ENCODE measurements at regions not wholly inside any gene's neighbourhood (a gene's known extent, or its start where the extent isn't known, plus 50 kb on each side); places are given as distances from the start of the nearest gene placed in this dataset.

DNA sequence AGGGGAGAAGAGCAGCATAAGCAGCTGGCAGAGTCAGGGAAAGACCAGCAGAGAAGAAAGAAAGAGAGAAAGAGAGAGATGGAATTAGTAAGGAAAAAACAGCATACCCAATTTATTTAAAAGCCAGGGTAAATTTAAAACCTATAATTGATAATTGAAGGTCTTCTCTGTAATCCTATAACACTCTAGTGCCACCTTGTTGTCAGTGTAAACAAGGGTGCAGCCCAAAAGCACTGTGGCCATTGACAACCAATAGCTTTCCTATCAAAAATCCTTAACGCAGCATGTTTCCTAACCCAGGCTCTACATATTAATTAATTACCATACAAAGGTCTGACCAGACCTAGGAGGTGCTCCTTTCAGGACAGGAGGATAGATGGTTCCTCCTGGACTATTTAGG lies 447.2 kb upstream of the HSFY2 start:
- TF ChIP-seq, protein P1, sequence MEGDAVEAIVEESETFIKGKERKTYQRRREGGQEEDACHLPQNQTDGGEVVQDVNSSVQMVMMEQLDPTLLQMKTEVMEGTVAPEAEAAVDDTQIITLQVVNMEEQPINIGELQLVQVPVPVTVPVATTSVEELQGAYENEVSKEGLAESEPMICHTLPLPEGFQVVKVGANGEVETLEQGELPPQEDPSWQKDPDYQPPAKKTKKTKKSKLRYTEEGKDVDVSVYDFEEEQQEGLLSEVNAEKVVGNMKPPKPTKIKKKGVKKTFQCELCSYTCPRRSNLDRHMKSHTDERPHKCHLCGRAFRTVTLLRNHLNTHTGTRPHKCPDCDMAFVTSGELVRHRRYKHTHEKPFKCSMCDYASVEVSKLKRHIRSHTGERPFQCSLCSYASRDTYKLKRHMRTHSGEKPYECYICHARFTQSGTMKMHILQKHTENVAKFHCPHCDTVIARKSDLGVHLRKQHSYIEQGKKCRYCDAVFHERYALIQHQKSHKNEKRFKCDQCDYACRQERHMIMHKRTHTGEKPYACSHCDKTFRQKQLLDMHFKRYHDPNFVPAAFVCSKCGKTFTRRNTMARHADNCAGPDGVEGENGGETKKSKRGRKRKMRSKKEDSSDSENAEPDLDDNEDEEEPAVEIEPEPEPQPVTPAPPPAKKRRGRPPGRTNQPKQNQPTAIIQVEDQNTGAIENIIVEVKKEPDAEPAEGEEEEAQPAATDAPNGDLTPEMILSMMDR (IDR thresholded peaks at IDR 0.05) = no peak
- TF ChIP-seq ZFX (IDR thresholded peaks at IDR 0.05; ENCODE audit: borderline replicate concordance) = no peak
